Medulla oblongata (tissue), 1 donor: ENCODE measurements at regions not wholly inside any gene's neighbourhood (a gene's known extent, or its start where the extent isn't known, plus 50 kb on each side); places are given as distances from the start of the nearest gene placed in this dataset.

Experiments used
- DNase-seq: peaks from one replicate; pipeline ENCODE4 v3.0.0-alpha.2; 2015; ENCODE audit errors: extremely low spot score

DNA sequence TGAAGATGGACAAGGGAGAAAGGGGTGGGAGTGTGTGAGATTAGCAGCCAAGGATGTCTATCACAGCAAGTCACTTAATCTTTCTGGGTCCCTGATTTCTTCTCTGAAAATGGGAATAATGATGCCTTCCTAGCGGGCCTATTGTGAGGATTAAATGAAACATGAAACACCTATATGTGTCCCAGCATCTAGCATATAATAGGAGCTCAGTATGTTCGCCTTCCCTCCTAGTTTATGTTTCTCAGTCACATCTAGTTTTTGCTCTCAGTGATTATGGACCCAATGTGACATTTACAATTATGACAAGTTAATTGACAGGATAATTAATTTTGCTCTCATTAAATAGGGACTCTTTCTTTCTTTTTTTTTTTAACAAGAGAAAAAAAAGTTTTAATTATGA, 252.9 kb downstream of the SNX13 start:
- DNase-seq: no peak

DNA sequence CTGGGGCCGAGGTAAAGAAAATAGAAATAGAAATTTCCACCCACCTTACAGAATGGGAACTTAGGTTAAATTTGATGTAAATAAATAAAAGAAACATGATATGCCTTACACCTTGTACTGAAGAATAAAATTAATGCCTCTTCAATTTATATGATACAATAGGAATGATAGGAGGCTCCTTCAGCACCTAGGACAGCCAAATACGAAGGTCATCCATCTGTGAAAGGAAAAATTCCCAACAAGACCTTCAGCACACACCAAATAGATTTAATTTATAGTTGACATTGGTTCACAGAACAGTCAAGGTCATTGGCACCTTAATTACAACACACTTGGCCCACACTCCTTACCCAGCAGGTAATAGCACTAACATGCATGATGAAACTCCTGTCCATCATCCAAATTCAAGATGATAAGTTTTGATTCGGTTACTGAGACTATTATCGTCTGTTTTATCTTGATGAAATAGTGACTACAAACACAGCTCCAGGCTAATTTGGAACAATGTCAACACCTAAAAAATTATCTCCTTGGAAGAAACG, 250.9 kb downstream of the SNX13 start:
- no peak for DNase-seq

DNA sequence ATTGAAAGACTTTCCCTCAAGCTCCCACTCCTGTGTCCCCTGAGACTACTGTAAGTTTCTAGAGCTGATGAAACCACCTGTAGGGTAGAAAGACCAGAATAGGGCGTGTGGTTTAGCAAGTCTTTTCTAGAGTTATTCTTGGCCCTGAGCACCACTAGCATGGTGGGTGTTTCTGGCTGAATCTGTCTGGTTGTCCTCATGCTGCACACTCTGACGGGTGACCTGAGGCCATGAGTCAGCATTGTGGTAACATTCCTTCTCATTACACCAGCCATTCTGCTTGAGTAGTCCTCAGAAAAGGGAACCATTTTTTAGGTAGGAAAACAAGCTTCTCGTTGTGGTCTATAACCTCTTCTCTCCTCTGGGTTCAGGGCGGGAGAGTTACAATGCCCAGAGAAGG, 250.3 kb downstream of the SNX13 start:
- no peak for DNase-seq

DNA sequence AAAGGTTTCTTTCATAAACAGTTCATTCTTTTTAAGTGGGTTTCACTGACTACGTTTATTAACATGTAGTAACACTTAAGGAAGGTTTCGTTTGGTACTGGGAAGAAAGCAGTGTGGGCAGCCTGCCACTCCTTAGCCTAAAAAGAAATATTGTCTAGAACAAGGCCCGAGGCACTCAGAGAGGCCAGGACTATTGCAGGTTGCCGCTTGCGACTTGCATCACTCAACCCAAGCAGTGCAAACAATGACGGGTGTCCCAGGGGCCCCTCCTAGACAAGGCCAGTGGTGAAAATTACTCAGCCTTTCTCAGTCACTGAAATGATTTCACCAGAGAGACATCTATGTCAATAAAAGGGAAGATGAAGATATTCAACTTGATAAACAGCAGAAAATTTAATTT, 243.9 kb downstream of the SNX13 start:
- DNase-seq: peak; percentile 47

DNA sequence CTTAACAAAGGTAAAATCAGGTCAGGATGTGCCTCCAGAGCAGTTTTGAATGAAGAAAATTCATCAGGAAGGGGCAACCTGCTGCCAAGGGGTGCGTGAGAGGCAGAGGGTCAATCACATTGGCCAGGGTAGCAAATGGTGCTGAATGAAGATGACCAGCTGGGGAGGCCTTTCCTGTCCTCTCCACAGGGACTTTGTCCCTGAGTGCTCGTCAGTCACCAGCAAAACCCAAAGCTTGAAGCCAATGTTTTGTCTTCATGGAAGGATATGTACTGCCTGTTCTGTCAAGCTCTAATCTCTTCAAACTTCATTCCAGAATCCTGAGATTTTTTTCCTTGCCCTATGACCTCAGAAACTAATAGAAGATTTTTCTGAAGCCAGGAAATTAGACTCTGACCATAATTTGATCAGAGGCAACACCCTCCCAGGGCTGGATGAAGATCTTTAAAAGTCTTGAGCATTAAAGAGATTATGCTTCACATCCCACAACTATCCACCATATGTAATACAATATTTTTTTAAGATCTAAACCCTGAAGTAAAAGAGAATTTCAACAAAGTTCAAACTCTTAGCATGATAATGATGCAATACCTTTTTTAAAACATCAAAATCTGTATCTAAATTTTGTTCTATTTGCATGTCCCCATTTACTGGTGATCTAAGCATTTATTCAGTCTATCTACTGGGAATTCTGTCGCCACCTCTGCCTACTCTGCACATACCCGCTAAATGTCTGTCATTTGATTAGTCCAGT, 243.0 kb downstream of the SNX13 start:
- no peak for DNase-seq

DNA sequence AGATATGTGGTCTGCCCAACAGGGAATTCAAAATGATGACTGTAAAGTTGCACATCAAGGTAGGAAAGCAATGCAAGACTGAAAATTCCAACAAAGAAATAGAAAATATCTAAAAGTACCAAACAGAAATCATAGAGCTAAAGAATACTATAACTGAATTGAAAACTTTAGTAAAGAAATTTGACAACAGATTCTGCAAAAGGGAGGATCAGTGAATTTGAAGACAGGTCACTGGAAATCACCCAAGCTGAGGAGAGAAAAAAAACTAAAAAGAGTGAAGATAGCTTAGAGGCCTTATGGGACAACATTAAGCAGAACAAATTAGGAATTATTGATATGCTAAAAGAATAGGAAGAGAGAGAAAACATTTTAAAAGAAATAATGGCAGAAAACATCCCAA, 240.6 kb downstream of the SNX13 start:
- DNase-seq: no peak

DNA sequence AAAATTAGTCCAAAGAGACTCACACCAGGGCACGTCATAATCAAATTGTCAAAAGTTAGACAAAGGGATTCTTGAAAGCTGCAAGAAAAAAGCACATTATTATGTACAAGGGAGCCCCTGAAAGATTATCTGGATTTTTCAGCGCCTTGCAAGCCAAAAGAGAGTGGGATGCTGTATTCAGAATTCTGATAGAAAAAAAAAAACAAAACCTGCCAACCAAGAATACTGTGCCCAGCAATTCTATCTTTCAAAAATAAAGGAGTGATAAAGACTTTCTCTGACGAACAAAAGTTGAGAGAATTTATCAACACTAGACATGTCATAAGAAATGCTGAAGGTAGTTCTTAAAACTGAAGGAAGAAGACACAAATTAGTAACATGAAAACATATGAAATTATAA, 240.2 kb downstream of the SNX13 start:
- no peak for DNase-seq

DNA sequence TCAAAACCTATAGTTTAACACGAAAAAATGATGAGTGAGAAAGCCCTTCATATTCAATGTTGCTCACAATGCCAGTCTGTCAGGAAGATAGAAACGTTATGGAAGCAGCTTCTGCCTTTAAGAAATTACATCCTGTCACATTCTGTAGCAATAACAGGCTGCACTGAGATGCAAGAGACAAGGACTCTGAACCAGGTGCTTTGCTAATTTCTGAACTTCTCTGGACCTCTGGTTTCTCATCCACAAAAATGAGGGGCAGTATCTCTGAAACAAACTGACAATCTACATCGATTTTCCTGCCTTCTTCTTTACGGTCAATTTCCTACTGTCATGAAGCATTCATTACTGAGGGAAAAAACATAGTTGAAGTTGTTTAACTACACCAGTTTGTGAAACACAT, 234.0 kb downstream of the SNX13 start:
- no peak for DNase-seq

DNA sequence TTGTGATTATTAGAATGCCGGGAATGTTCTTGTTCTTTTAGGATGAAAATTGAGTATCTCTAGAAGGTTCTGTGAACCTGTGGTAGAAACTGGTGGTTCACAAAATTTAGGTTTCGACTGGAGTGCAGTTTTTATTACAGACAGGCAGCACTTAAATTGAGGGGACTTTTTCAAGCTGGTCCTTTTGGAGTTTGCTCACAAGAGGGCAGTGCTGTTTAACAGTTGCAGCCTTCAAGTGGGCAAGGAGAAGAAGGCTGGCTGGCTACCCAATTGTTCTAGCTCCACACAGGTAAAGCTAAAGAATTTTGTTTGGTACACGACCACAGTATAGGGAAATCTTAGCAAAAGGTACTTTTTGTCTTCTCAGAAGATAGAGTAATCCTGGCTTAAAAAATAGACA, 233.6 kb downstream of the SNX13 start:
- peak; percentile 78 for DNase-seq

DNA sequence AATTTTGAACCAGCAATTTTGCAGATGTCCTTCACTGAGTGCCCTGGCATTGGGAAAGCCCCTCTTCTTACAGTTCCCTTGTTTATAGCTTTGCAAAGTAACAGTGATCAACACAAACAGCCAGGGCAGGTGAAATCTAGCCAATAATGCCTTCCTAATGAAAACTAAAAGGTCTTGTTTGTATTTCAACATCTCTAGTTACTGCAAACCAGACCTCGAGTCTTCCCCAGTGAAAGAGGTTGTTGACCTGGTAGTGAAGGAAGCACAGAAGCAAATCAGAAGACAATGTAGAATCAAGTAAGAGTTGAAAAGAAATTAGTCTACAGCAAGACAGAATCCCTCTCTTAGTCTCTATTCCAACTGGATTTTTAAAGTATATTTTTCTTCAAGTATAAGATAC, 231.2 kb downstream of the SNX13 start:
- DNase-seq: no peak

DNA sequence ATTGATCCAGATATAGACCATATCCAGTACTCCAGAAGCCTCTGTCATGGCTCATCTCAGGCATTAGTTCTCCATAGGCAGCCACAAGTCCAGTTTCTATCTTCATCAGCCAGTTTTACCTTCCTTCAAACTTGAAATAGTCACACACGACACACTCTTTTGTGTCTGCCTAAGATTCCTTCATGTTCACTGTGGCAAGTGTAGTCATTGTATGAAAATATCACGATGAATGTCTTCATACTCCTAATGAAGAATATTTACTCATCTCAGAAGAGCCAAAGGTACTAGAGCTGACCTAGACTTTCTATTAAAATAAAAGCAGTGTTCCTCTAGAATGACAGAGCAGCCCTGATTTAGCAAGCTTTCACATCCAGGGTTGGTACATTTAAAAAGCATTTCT, 230.7 kb downstream of the SNX13 start:
- DNase-seq: no peak

DNA sequence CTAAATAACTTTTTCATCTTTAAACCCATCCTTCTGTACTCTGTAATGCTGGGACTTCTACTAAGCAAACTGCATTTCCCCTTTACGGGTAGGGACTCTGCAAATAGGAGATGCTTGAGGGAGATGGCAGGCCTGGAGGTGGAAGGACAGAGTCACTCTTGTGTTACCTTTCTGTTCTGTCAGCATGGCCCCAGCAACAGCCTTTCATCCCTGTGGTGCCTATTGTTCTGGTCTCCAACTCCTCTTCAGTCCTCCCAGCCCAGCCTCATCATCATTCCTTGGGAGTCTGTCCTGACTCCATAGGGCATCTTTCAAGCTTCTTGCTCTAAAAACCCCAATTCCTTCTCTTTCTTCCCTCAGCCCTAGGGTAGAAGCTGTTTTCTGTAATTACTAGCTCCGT, 230.0 kb downstream of the SNX13 start:
- no peak for DNase-seq

DNA sequence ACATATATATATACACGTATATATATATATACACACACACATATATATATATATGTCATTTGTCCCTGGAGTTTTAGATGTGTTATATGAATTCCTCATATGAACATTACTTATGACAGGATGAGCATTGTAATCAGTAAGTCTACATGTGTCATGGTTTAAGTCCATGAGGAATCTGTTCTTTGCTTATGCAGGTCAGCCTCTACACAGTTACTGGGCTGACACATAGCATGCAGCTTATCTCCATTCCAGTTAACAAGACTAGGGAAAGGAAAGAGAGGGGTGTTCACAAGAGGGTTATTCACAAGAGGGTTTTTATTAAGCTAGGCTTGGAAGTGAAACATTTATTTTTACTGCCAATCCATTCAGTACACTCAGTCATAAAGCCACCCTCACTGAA, 226.7 kb downstream of the SNX13 start:
- no peak for DNase-seq

DNA sequence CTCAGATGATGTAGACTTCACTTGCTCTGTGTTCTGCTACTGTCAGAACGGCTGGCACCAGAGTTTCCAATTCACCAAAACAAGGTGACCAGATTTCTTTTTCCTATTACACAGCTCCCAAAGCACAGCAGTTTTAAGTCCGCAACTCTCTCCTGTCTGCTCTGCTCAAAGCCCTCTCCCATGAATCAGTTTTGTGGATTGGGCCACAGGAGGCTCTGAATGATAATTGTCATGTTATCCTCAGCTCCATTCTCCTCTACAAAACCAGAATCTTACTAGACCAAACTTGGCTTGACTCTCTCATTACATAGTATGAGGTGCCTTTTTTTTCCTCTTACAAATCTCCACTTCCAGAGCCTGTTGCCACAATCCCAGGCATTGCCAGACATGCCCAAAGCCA, 223.5 kb downstream of the SNX13 start:
- no peak for DNase-seq

DNA sequence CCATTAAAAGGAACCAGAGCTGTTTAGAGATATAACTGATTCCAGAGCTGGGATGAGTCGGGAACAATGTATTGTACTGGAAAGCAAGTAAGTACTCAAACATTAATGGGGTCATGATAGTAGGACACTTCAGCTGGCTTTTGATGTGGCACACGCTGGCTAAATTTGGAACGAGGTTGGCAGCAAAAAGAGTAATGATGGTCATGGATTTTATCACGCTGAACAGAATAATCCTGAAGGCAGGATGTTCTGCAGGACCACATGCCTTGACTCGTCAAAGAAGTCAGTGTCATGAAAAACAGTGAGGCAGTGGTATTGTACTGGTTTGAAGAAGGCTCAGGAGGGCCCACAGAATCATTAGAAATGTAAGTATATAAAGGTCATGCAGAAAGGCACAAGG, 220.3 kb downstream of the SNX13 start:
- DNase-seq: no peak

DNA sequence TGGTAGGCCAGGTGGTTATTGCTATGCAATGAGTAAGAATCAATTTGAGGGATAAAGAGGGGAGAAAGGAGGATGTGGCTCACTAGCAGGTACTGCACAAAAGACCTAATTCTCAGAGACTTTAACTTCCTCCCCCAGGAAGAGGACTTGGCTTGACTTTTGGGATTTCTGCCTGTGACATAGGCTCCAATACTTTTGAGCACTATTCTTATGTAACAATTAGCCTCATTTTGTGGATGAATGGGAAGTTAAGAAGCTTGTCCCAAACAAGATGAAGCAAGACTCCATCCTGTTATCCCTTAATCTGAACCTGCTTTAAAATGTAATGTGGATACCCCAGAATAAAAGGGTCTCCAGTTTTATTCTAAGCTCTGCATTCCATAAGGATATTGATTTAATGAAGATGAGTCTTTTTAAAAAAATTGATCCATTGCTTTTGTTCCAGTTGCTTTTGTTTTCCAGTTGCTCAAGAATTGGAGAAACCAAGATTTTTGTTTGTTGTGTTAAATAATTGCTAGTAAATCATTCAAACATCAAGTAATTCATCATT, 218.5 kb downstream of the SNX13 start:
- no peak for DNase-seq

DNA sequence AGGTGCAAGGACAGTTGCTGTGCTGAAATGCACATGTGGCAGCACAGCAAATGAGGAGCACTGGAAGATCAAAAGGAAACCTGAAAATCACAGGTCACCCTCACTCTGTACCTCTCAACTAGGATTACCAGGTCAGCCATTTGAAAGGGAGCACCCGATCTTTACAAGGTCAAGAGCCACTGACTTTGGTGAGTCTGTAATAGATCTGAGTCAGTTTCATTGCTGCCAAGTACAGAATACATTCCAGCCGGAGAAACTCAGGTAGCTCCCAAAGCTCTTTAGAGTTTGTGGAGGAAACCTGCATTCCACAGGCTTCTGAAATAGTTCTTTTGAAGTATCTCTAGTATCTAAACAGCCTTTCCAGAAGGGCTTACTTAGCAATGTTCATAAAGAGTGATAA, 217.5 kb downstream of the SNX13 start:
- DNase-seq: no peak

DNA sequence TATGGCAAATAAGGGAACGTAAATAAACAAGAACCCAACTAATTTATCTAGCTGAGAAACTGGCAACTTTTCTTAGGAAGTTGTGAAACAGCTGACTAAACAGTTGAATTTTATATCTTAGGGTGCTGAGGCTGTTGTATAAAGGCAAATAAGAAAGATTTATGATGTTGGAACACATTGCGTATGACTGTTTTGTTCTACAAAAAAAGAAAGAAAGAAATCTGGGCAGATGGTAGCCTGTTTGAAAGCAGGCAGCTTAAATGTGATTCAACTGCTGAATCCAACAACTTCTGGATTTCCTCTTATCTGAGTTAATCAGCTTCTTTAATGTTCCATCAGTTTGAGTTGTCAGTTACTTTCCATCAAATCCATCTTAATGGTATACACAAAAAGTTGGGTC, 214.5 kb downstream of the SNX13 start:
- no peak for DNase-seq

DNA sequence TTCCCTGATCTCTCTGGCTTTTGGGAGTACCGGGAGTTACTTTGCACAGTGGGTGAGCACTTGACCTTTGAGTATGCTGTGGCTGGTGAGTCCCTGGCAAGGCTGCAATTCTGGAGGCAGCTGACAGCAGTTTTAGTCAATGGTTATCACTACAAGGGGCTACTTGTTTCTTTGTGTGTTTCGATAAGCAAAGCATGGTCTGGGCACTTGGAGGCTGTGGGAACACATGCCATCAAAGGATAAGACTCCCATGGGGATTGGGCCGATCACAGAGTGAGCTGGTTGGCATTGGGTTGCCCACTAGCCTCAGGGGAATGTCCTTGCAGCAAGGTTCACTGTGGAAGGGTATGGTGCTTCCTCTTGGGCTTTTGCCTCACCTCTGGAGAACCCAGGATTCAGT, 208.2 kb downstream of the SNX13 start:
- no peak for DNase-seq
